GM12892 (cell line): ENCODE measurements at regions not wholly inside any gene's neighbourhood (a gene's known extent, or its start where the extent isn't known, plus 50 kb on each side); places are given as distances from the start of the nearest gene placed in this dataset.

Experiments used
- POLR2A ChIP-seq: IDR thresholded peaks from 2 replicates; pipeline ENCODE4 v1.6.1; 2011; ENCODE audit warnings: low read depth, low read length, control low read depth
- POLR2AphosphoS5 ChIP-seq: IDR thresholded peaks from 2 replicates; pipeline ENCODE4 v1.6.1; 2011; ENCODE audit warnings: low read depth, low read length, control low read depth
- TAF1 ChIP-seq: IDR thresholded peaks from 2 replicates; pipeline ENCODE4 v1.6.1; 2011; ENCODE audit warnings: low read depth, mild to moderate bottlenecking, control low read depth, low read length, borderline replicate concordance

- no peak for TF ChIP-seq POLR2A
- TF ChIP-seq POLR2AphosphoS5 = no peak
- no peak for TF ChIP-seq TAF1
Measured at GRCh38 chr2:237194081-237194480, 108.4 kb downstream of the COPS8 start.
